HepG2 (cell line): ENCODE measurements at regions not wholly inside any gene's neighbourhood (a gene's known extent, or its start where the extent isn't known, plus 50 kb on each side); places are given as distances from the start of the nearest gene placed in this dataset.

Experiments
- ATAC-seq: fragments of 200-7000 bp; cut with Tn5 transposase; 3 replicates; pipeline ENCODE4 v1.9.1; 2020; ENCODE audit warnings: mild to moderate bottlenecking, moderate library complexity
- BruUV-seq: library from RNA; stranded (reverse); fragments of 400-500 nt; replicated peaks from 2 replicates; lab custom pipeline; 2021; lab: Mats Ljungman, UMichigan
- CTCF ChIA-PET: fragments of 300-600 bp; formaldehyde crosslinking; extraction: SDS; loops from one replicate; lab custom pipeline; 2021; ENCODE audit warnings: low total read pairs, inconsistent platforms, low intra/inter-chr PET ratio; lab: Yijun Ruan, JAX
- POLR2A ChIA-PET: fragments of 350-600 bp; sonication (Branson Sonifier 250); formaldehyde crosslinking; loops from one replicate; lab custom pipeline; 2020; ENCODE audit warnings: antibody characterized with exemption, inconsistent platforms; lab: Yijun Ruan, JAX
- DNase-seq: peaks from one replicate; pipeline ENCODE4 v3.0.0-alpha.2; 2015; ENCODE audit warnings: low spot score
- FAIRE-seq: peaks from 3 replicates; lab custom pipeline; 2011; peaks lifted over from hg19 to GRCh38; lab: Jason Lieb, UNC
- H2AFZ ChIP-seq: one replicate; pipeline ENCODE4 v1.6.1; 2011; ENCODE audit warnings: low read length, inconsistent platforms
- H3K27ac ChIP-seq: fragments of 300-600 bp; 3 replicates; pipeline ENCODE4 v1.8.0; 2011; ENCODE audit warnings: mixed run types, mild to moderate bottlenecking, mixed read lengths, low read length, inconsistent platforms; ENCODE audit not compliant: insufficient read depth; ENCODE audit errors: extremely low read length
- H3K27me3 ChIP-seq, 2 experiments: fragments of 200-600 bp in 1 of 2; 2 replicates in 1 of 2; 3 replicates in 1 of 2; pipeline versions ENCODE4 v1.6.0 to v1.8.0; 2011; ENCODE audit warnings: low read length in 2 of 2, mild to moderate bottlenecking in 2 of 2, moderate library complexity in 2 of 2, inconsistent platforms in 1 of 2; ENCODE audit not compliant: insufficient read depth in 2 of 2, control insufficient read depth in 1 of 2
- H3K36me3 ChIP-seq, 2 experiments: fragments of 200-600 bp in 1 of 2; replicated peaks in 1 of 2; 2 replicates in 1 of 2; 3 replicates in 1 of 2; pipeline versions ENCODE4 v1.5.1 to v1.8.0; 2011; ENCODE audit warnings: low read length in 2 of 2, inconsistent platforms in 1 of 2; ENCODE audit not compliant: insufficient read depth in 2 of 2, control insufficient read depth in 1 of 2
- H3K4me1 ChIP-seq: 2 replicates; pipeline ENCODE4 v1.5.1; 2012; ENCODE audit warnings: low read length, inconsistent platforms; ENCODE audit not compliant: insufficient read depth
- H3K4me2 ChIP-seq: 2 replicates; pipeline ENCODE4 v1.6.0; 2011; ENCODE audit warnings: low read depth, low read length, inconsistent platforms
- H3K4me3 ChIP-seq, 3 experiments: fragments of 200-600 bp in 1 of 3; sonication (generic), shearing (Covaris generic) in 1 of 3; replicated peaks in 1 of 3; 2 replicates each; pipeline ENCODE4 v1.5.1; 2011 to 2016; ENCODE audit warnings: low read length in 3 of 3, inconsistent platforms in 2 of 3, low read depth in 2 of 3, mild to moderate bottlenecking in 2 of 3, control low read depth in 1 of 3, mixed read lengths in 1 of 3; ENCODE audit not compliant: insufficient read depth in 1 of 3
- H3K79me2 ChIP-seq: one replicate; pipeline ENCODE4 v1.6.1; 2011; ENCODE audit warnings: low read length, inconsistent platforms; ENCODE audit not compliant: insufficient read depth
- H3K9ac ChIP-seq: 2 replicates; pipeline ENCODE4 v1.6.0; 2011; ENCODE audit warnings: mild to moderate bottlenecking, low read depth, low read length, inconsistent platforms; ENCODE audit not compliant: insufficient read depth
- H3K9me3 ChIP-seq: 2 replicates; pipeline ENCODE4 v1.5.1; 2012; ENCODE audit warnings: mild to moderate bottlenecking, low read length
- H4K20me1 ChIP-seq: 2 replicates; pipeline ENCODE4 v1.6.0; 2011; ENCODE audit warnings: inconsistent platforms, mild to moderate bottlenecking, low read length, moderate library complexity; ENCODE audit not compliant: insufficient read depth
- DDIT3 ChIP-seq: sonication (generic); formaldehyde crosslinking; IDR thresholded peaks from 2 replicates; pipeline ENCODE4 v1.4.0; 2020; ENCODE audit warnings: mild to moderate bottlenecking, missing genetic modification reagents
- EHMT2 ChIP-seq: fragments of 200-600 bp; sonication (generic); IDR thresholded peaks from 2 replicates; pipeline ENCODE4 v1.7.0; 2017; ENCODE audit warnings: antibody characterized with exemption, low read depth, low read length, borderline replicate concordance
- FLYWCH1 ChIP-seq: sonication (generic); formaldehyde crosslinking; IDR thresholded peaks from 2 replicates; pipeline ENCODE4 v1.8.1; 2023; ENCODE audit warnings: mild to moderate bottlenecking, missing genetic modification reagents
- JUND ChIP-seq: sonication (generic); formaldehyde crosslinking; IDR thresholded peaks from 2 replicates; pipeline ENCODE4 v1.8.0; 2022; ENCODE audit warnings: mild to moderate bottlenecking, missing genetic modification reagents
- KAT7 ChIP-seq: IDR thresholded peaks from 2 replicates; pipeline ENCODE4 v1.6.1; 2018; ENCODE audit warnings: borderline replicate concordance, missing compliant biosample characterization
- PHF20 ChIP-seq: sonication (generic); formaldehyde crosslinking; IDR thresholded peaks from 2 replicates; pipeline ENCODE4 v1.5.0; 2020; ENCODE audit warnings: mild to moderate bottlenecking, missing genetic modification reagents
- SIX1 ChIP-seq: sonication (generic); formaldehyde crosslinking; IDR thresholded peaks from 2 replicates; pipeline ENCODE4 v1.4.0; 2020; ENCODE audit warnings: missing genetic modification reagents, borderline replicate concordance
- ZFP62 ChIP-seq: sonication (generic); formaldehyde crosslinking; IDR thresholded peaks from 2 replicates; pipeline ENCODE4 v1.4.0; 2020; ENCODE audit warnings: missing genetic modification reagents
- ZNF550 ChIP-seq: sonication (generic); formaldehyde crosslinking; IDR thresholded peaks from 2 replicates; pipeline ENCODE4 v1.4.0; 2020; ENCODE audit warnings: mild to moderate bottlenecking, missing genetic modification reagents, borderline replicate concordance
- ZNF597 ChIP-seq: sonication (generic); formaldehyde crosslinking; IDR thresholded peaks from 2 replicates; pipeline ENCODE4 v1.5.0; 2020; ENCODE audit warnings: missing genetic modification reagents
- WGBS: methylation state at CpG from one replicate; pipeline ENCODE4 v1.1.6; 2017; ENCODE audit warnings: low lambda C conversion rate; 5-methylcytosine and 5-hydroxymethylcytosine counted together
- in situ Hi-C: cut with HindIII; loops from 2 replicates; pipeline ENCODE4 v1.10.0; 2017; ENCODE audit warnings: low pct_unique_long_range_greater_than_20kb; ENCODE audit not compliant: extremely low pct_ligation_motif_present
- intact Hi-C: fragments of 100-400 bp; cut with micrococcal nuclease; formaldehyde crosslinking; loops from one replicate; pipeline ENCODE4 v1.10.0; 2022; ENCODE audit not compliant: unreplicated experiment

GRCh38 chr3:89013536-89013935, 93.9 kb upstream of the EPHA3 start:
- no peaks in the 10 kb centered on the region for H3K79me2 ChIP-seq
- DNase-seq (no peak), ATAC-seq (no peak), FAIRE-seq (no peak)
- TF ChIP-seq PHF20 (CRISPR knock-in tag) (no peak), SIX1 (no peak), ZNF597 (CRISPR knock-in tag) (no peak), JUND (CRISPR knock-in tag) (no peak), KAT7 (CRISPR knock-in tag) (no peak), ZNF550 (CRISPR knock-in tag) (no peak), FLYWCH1 (CRISPR knock-in tag) (no peak), EHMT2 (no peak), ZFP62 (CRISPR knock-in tag) (no peak), DDIT3 (no peak)
- no peak overlapping the region for H3K4me2 ChIP-seq
- no peaks in the 10 kb centered on the region for H3K36me3 ChIP-seq
- H3K27ac ChIP-seq, result no peak overlapping the region
- CTCF ChIA-PET, result no interaction called here
- H3K4me1 ChIP-seq, result no peaks in the 10 kb centered on the region
- H3K9ac ChIP-seq, result no peak overlapping the region
- no peaks in the 10 kb centered on the region for H4K20me1 ChIP-seq
- POLR2A ChIA-PET, result no interaction called here
- intact Hi-C loops (no loop called here), in situ Hi-C loops (no loop called here)
- H2AFZ ChIP-seq, result no peak overlapping the region
- BruUV-seq, result no TSS peak
- H3K27me3 ChIP-seq, result no peaks in the 10 kb centered on the region
- 2% methylated on average over 3 of the region's 3 CpGs for WGBS
- H3K9me3 ChIP-seq, result no peaks in the 10 kb centered on the region
- H3K4me3 ChIP-seq, result no peak overlapping the region
